GM21825 (cell line): ENCODE measurements at regions not wholly inside any gene's neighbourhood (a gene's known extent, or its start where the extent isn't known, plus 50 kb on each side); places are given as distances from the start of the nearest gene placed in this dataset.

Experiments
- ATAC-seq: cut with Tn5 transposase; IDR thresholded peaks from one replicate; pipeline ENCODE4 v1.9.1; 2021; ENCODE audit warnings: mild to moderate bottlenecking, moderate library complexity; ENCODE audit not compliant: unreplicated experiment

DNA sequence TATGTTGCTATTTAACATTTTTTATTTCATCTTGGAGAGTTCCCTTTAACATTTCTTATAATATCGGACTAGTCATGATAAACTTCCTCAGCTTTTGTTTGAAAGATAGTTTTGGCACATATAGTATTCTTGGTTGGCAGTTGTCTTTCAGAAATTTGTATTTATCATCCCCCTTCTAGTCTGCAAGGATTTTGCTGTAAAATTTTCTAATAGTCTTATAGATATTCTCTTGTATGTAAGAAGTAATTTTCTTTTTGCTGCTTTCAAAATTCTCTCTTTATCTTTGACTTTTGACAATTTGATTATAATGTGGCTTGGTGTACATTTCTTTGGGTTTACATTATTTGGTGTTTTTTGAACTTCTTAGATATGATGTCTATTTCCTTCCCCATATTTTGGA is 116.0 kb upstream of the AVPR1A start:
- ATAC-seq: no peak

GRCh38 chr12:63264629-63265028 is 113.6 kb upstream of the AVPR1A start:
- ATAC-seq: no peak

DNA sequence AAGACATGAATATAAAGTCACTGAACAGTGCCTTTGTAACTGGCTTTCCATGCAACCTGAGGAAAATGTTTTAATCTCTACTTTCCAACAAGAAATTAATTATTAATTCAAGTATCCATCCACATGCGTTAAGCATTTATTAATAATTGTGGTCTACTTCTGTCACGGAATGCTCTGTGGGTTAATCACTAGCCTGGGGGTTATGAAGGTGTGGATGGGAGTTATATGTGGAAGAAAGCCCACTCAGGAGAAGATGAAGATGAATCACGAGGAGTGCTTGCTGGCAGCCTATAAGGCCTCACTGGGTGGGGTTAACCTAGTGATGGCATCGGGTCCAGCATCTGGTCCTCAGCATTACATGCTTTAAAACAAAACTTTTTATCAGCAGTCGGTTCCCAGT is 99.5 kb upstream of the AVPR1A start:
- no peak for ATAC-seq

DNA sequence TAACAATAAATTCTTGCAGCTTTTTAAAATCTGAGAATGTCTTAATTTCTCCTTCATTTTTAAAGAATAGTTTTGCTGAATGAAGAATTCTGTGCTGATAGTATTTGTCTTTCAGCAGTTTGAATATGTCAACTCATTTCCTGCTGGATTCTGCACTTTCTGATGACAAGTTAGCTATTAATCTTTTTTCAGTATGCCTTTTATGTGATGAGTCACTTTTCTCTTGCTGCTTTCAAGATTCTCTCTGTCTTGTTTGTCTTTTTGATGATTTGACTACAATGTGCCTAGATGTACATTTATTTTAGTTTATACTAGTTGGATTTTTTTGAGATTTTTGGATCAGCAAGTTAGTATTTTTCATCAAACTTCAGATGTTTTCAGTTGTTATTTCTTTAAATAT is 87.9 kb upstream of the AVPR1A start:
- ATAC-seq: no peak

DNA sequence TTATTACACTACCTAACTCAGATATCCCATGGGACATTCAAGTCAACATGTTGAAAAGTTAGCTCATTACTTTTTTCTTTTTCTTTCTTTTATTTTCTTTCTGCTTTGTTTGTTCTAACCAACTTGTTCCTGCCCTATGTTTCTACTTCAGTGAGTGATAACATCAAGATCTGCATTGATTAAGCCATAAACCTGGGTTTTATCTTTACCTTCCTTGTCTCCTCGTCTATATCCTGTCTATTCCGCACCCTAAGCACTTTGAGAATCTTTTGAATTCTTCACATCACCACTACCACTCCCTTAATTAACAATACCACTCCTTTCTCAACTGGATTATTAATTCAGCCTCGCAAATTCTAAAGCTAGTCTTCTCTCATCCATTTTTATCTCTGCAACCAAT is 81.9 kb upstream of the AVPR1A start:
- ATAC-seq: no peak

GRCh38 chr12:63228853-63229252 is 77.9 kb upstream of the AVPR1A start:
- ATAC-seq: no peak

DNA sequence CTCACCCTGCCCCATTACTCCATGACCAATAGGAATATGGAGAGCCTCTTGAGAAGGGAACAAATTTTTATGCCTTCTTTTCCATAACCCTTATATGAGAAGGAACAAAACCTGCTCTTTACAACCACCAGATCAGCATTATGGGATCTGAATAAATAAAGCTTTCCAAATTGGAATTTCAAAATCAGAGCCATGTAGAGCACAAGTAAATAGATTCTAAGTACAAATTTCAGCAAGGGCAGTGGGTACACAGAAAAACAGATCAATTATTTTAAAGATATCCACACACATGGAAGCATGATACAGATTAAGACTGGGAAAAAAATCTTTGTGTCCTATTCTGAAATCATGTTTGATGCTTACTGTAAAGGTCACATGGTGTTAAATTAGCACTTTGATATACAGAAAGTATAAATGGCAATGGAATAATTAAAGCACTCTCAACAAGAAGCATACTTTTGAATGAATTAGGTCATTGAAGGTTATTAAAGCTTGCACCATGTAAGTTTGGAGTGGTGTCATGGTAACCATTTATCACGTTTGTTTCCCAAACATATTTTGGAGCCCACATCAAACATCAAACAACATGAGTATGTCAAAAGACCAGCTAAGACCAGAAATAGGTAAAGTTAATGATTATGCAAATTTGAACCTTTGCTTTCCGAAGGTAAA is 75.9 kb upstream of the AVPR1A start:
- no peak for ATAC-seq

DNA sequence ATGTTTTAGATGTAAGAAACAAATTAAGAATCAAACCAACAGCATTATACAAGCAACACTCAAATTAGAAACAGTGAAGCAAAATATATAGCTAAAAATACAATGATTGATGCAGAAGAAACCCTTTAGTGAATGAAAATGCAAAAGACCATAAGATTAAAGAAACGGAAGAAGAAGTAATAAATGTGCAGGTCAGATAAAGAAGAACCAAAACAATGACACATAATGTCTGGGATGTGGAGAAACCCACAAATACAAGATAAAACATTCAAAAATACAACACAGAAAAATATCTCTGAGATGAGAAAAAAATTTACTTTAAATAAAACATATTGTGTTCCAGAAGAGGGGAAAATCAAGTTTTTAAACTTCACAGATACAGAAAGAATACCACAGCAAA is 73.4 kb upstream of the AVPR1A start:
- no peak for ATAC-seq

- ATAC-seq: no peak
Observed at GRCh38 chr12:63223128-63223527, 72.1 kb upstream of the AVPR1A start.

DNA sequence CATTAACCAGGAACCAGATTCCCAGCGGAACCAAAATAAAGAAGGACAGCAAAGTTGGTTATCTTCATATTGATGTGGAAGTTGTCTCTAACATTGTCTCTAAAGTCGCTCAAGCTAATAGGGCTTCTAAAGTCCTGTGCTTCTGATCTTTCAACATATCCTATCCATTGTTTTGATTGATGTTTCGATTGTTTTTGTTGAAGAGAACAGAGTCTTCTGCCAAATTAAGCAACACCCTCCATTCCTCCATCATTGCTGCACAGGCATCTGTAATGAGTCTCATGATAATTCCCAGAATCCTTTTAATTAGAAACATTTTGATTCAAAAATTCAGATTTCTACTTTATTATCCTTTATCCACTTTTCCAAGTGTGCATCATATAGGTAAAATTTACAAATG is 71.6 kb upstream of the AVPR1A start:
- no peak for ATAC-seq

GRCh38 chr12:63220921-63221320 is 69.9 kb upstream of the AVPR1A start:
- no peak for ATAC-seq

DNA sequence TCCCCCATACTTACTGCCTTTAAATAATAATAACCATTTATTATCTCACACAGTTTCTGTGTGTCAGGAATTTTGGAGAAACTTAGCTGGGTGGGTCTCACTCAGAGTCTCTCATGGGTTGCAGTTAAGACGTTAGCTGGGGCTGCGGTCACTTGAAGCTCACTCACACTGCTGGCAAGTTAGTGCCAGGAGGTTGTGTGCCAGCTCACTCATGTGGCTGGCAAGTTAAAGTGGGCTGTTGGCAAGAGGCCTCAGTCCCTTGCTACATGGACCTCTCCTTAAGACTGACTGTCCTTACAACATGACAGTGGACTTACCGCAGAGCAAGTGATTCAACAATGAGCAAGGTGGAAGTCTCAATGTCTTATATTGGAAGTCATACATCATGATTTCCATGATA is 61.3 kb upstream of the AVPR1A start:
- ATAC-seq: no peak

GRCh38 chr12:63208956-63209355 is 58.0 kb upstream of the AVPR1A start:
- no peak for ATAC-seq

DNA sequence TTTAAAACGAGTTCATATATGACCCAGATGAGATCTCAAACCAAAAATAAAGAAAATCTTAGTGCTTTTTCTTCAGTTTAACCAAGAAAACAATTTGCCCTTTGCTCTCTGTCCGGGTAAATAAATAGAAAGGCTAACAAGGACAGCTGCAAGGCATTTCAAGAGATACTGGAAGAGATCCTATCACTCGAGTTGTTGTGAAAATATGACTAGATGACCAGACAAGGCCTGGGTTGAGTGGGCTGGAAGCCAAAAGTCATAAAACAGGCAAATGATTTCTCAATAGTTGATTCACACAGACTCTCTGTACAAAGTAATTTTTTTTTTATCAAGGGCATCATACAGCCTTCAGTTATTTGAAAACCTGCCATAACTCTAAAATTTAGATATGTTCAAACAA is 55.9 kb upstream of the AVPR1A start:
- no peak for ATAC-seq

- no peak for ATAC-seq
Observed at GRCh38 chr12:63206494-63206893, 55.5 kb upstream of the AVPR1A start.
